ENCODE measurements at regions not wholly inside any gene's neighbourhood (a gene's known extent, or its start where the extent isn't known, plus 50 kb on each side); places are given as distances from the start of the nearest gene placed in this dataset.

GRCh38 chr1:193498088-193498655, 311.8 kb upstream of the B3GALT2 start:
- no peak for TF ChIP-seq EP300 (IDR thresholded peaks at IDR 0.05)
- TF ChIP-seq, protein P1, sequence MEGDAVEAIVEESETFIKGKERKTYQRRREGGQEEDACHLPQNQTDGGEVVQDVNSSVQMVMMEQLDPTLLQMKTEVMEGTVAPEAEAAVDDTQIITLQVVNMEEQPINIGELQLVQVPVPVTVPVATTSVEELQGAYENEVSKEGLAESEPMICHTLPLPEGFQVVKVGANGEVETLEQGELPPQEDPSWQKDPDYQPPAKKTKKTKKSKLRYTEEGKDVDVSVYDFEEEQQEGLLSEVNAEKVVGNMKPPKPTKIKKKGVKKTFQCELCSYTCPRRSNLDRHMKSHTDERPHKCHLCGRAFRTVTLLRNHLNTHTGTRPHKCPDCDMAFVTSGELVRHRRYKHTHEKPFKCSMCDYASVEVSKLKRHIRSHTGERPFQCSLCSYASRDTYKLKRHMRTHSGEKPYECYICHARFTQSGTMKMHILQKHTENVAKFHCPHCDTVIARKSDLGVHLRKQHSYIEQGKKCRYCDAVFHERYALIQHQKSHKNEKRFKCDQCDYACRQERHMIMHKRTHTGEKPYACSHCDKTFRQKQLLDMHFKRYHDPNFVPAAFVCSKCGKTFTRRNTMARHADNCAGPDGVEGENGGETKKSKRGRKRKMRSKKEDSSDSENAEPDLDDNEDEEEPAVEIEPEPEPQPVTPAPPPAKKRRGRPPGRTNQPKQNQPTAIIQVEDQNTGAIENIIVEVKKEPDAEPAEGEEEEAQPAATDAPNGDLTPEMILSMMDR (IDR thresholded peaks at IDR 0.05) = no peak
